Caco-2 (cell line): ENCODE measurements at regions not wholly inside any gene's neighbourhood (a gene's known extent, or its start where the extent isn't known, plus 50 kb on each side); places are given as distances from the start of the nearest gene placed in this dataset.
A peak's percentile ranks its signal among the peaks of the same experiment; 100 is the strongest.

ENCODE experiments used
- BruUV-seq: library from RNA; stranded (reverse); fragments of 400-500 nt; replicated peaks from 2 replicates; lab custom pipeline; 2021; lab: Mats Ljungman, UMichigan
- CTCF ChIA-PET: fragments of 300-600 bp; sonication (Branson Sonifier 250); formaldehyde crosslinking; loops from one replicate; lab custom pipeline; 2022; ENCODE audit warnings: antibody characterized with exemption; lab: Charles Lee
- POLR2A ChIA-PET: fragments of 300-600 bp; sonication (Branson Sonifier 250); formaldehyde crosslinking; loops from one replicate; lab custom pipeline; 2022; ENCODE audit warnings: antibody characterized with exemption; lab: Charles Lee
- DNase-seq, 2 experiments: peaks; one replicate each; pipeline versions ENCODE4 v3.0.0 to v3.0.0-alpha.2; 2020 to 2022
- H3K27me3 ChIP-seq: replicated peaks from 2 replicates; pipeline ENCODE4 v1.6.0; 2011; ENCODE audit warnings: low read length; ENCODE audit not compliant: control insufficient read depth, insufficient read depth
- H3K36me3 ChIP-seq: 2 replicates; pipeline ENCODE4 v1.5.1; 2011; ENCODE audit warnings: low read length; ENCODE audit not compliant: control insufficient read depth, insufficient read depth
- H3K4me1 ChIP-seq: fragments of 250-450 bp; sonication (Bioruptor Pico); 2 replicates; pipeline ENCODE4 v1.5.1; 2020; ENCODE audit warnings: mild to moderate bottlenecking
- H3K4me3 ChIP-seq: 2 replicates; pipeline ENCODE4 v1.5.1; 2011; ENCODE audit warnings: low read depth, mild to moderate bottlenecking, control low read depth, low read length
- H3K9me3 ChIP-seq: fragments of 250-450 bp; sonication (Bioruptor Pico); 2 replicates; pipeline ENCODE4 v1.5.1; 2020; ENCODE audit warnings: mild to moderate bottlenecking, moderate library complexity
- H3K27ac Mint-ChIP-seq: one replicate; pipeline ENCODE4 v1.8.0; 2022; ENCODE audit warnings: mixed read lengths; ENCODE audit not compliant: unreplicated experiment
- H3K27me3 Mint-ChIP-seq: one replicate; pipeline ENCODE4 v1.8.0; 2022; ENCODE audit warnings: mixed read lengths; ENCODE audit not compliant: insufficient read depth, unreplicated experiment
- H3K36me3 Mint-ChIP-seq: one replicate; pipeline ENCODE4 v1.8.0; 2022; ENCODE audit warnings: mild to moderate bottlenecking, mixed read lengths; ENCODE audit not compliant: insufficient read depth, unreplicated experiment
- H3K4me1 Mint-ChIP-seq: one replicate; pipeline ENCODE4 v1.8.0; 2022; ENCODE audit warnings: low read depth, mixed read lengths; ENCODE audit not compliant: unreplicated experiment
- H3K4me3 Mint-ChIP-seq: one replicate; pipeline ENCODE4 v1.8.0; 2022; ENCODE audit warnings: mild to moderate bottlenecking, moderate library complexity, mixed read lengths; ENCODE audit not compliant: unreplicated experiment
- H3K9me3 Mint-ChIP-seq: one replicate; pipeline ENCODE4 v1.8.0; 2022; ENCODE audit warnings: mixed read lengths; ENCODE audit not compliant: unreplicated experiment
- intact Hi-C: fragments of 100-400 bp; cut with micrococcal nuclease; formaldehyde crosslinking; loops from one replicate; pipeline ENCODE4 v1.10.0; 2022; ENCODE audit not compliant: unreplicated experiment
- TF ChIP-seq, protein P1 (sequence below), 2 experiments: fragments of 200-600 bp in 1 of 2; IDR thresholded peaks; 1 replicate in 1 of 2; 2 replicates in 1 of 2; pipeline versions ENCODE4 v1.5.1 to v1.8.0; 2011 to 2022; ENCODE audit warnings: antibody characterized with exemption in 1 of 2, control low read depth in 1 of 2, inconsistent platforms in 1 of 2, low read depth in 1 of 2, low read length in 1 of 2, mild to moderate bottlenecking in 1 of 2, moderate library complexity in 1 of 2; ENCODE audit not compliant: insufficient read depth in 1 of 2, severe bottlenecking in 1 of 2, unreplicated experiment in 1 of 2

DNA sequence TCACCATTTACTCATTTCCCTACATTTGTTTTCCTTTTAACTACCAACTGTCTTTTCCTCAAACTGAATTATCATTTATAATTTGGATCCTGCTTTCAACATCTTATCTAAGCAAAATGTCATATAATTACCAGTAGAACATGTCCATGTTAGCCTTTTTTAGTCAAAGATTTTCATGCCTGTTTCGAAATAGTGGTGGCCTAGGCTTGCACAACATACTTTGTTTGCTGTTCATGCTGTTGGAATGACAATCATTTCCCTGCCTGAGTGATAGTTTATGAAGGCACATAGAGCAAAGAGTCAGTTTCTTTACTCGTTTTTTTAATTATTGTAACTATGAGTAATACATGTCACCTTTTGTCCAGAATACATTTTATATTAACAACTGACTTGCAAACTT lies 144.3 kb upstream of the ANO3 start:
- Mint-ChIP-seq H3K4me3 (no peak overlapping the region), H3K36me3 (no peaks in the 10 kb centered on the region), H3K27ac (peak overlapping the region; percentile 74), H3K27me3 (no peaks in the 10 kb centered on the region), H3K9me3 (no peaks in the 10 kb centered on the region), H3K4me1 (peaks cover 6% of the 10 kb centered on the region)
- TF ChIP-seq, protein P1, sequence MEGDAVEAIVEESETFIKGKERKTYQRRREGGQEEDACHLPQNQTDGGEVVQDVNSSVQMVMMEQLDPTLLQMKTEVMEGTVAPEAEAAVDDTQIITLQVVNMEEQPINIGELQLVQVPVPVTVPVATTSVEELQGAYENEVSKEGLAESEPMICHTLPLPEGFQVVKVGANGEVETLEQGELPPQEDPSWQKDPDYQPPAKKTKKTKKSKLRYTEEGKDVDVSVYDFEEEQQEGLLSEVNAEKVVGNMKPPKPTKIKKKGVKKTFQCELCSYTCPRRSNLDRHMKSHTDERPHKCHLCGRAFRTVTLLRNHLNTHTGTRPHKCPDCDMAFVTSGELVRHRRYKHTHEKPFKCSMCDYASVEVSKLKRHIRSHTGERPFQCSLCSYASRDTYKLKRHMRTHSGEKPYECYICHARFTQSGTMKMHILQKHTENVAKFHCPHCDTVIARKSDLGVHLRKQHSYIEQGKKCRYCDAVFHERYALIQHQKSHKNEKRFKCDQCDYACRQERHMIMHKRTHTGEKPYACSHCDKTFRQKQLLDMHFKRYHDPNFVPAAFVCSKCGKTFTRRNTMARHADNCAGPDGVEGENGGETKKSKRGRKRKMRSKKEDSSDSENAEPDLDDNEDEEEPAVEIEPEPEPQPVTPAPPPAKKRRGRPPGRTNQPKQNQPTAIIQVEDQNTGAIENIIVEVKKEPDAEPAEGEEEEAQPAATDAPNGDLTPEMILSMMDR (IDR thresholded peaks at IDR 0.05; ENCODE audit: insufficient read depth in 1 of 2, low read depth in 1 of 2, low read length in 1 of 2, severe bottlenecking in 1 of 2, unreplicated experiment in 1 of 2), result no peak
- Histone ChIP-seq H3K27me3 (no peaks in the 10 kb centered on the region), H3K36me3 (no peaks in the 10 kb centered on the region), H3K4me3 (no peak overlapping the region), H3K9me3 (no peaks in the 10 kb centered on the region), H3K4me1 (peaks cover 20% of the 10 kb centered on the region)
- DNase-seq, result peak; percentile 47 to 66
- ChIA-PET CTCF (no interaction called here), POLR2A (interaction anchor here (0.5 kb wide), 1 partner anchor 110 kb away, joined by 6 read pairs; no protein-coding TSS in a partner anchor)
- BruUV-seq, result no TSS peak
- intact Hi-C loops, result loop anchor here (1.0 kb wide), 1 partner anchor 8 kb away; no protein-coding TSS in a partner anchor

DNA sequence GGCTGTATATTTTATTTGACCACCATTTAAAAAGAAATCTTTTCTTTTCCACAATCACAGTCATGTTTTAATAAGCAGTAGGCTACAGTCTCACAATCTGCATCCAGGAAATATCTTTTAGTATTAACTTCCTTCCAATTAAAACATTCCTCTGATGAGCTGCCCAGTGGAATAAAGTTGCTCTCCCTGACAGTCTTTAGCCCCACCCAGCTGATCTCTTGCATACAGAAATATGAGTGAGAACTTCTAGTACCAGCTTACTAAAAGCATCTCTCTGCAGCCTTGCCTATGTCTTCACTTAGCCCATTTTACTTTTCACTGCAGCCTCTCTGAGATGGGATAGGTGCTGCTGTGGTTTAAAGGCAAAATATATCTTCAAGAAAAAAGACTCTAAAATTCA lies 143.4 kb upstream of the ANO3 start:
- no peak for DNase-seq
- H3K4me1 ChIP-seq, result peaks cover 26% of the 10 kb centered on the region
- POLR2A ChIA-PET, result no interaction called here
- H3K27ac Mint-ChIP-seq, result peak overlapping the region; percentile 65
- H3K9me3 Mint-ChIP-seq, result no peaks in the 10 kb centered on the region
- H3K9me3 ChIP-seq, result no peaks in the 10 kb centered on the region
- no peak overlapping the region for H3K4me3 Mint-ChIP-seq
- H3K4me1 Mint-ChIP-seq, result peaks cover 6% of the 10 kb centered on the region
- no peaks in the 10 kb centered on the region for H3K27me3 Mint-ChIP-seq
- CTCF ChIA-PET, result no interaction called here
- no peak overlapping the region for H3K4me3 ChIP-seq
- no TSS peak for BruUV-seq
- intact Hi-C loops, result no loop called here
- H3K27me3 ChIP-seq, result no peaks in the 10 kb centered on the region
- H3K36me3 Mint-ChIP-seq, result no peaks in the 10 kb centered on the region
- TF ChIP-seq, protein P1 (IDR thresholded peaks at IDR 0.05; ENCODE audit: insufficient read depth in 1 of 2, low read depth in 1 of 2, low read length in 1 of 2, severe bottlenecking in 1 of 2, unreplicated experiment in 1 of 2), result no peak
- no peaks in the 10 kb centered on the region for H3K36me3 ChIP-seq

DNA sequence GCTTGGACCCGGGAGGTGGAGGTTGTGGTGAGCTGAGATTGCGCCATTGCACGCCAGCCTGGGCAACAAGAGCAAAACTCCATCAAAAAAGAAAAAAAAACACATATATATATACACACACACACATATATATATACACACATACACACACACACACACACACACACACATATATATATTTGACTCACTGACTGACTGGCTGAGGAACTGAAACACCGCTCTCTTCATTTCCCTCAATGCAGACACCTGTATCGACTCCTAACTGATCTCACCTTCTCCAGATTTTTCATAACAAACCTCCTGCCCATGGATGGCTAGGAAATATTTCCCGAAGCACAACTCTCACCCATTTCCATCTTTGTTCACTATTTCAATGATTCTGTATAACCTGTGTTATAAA lies 140.7 kb upstream of the ANO3 start:
- CTCF ChIA-PET, result no interaction called here
- no peak overlapping the region for H3K4me3 ChIP-seq
- no peaks in the 10 kb centered on the region for H3K27me3 Mint-ChIP-seq
- intact Hi-C loops, result no loop called here
- no peaks in the 10 kb centered on the region for H3K36me3 ChIP-seq
- no peak overlapping the region for H3K4me3 Mint-ChIP-seq
- H3K9me3 Mint-ChIP-seq, result no peaks in the 10 kb centered on the region
- H3K27me3 ChIP-seq, result no peaks in the 10 kb centered on the region
- no peak for DNase-seq
- H3K9me3 ChIP-seq, result no peaks in the 10 kb centered on the region
- H3K4me1 ChIP-seq, result peaks cover 51% of the 10 kb centered on the region
- H3K4me1 Mint-ChIP-seq, result peaks cover 26% of the 10 kb centered on the region
- no TSS peak for BruUV-seq
- H3K36me3 Mint-ChIP-seq, result no peaks in the 10 kb centered on the region
- POLR2A ChIA-PET, result no interaction called here
- TF ChIP-seq, protein P1 (IDR thresholded peaks at IDR 0.05; ENCODE audit: insufficient read depth in 1 of 2, low read depth in 1 of 2, low read length in 1 of 2, severe bottlenecking in 1 of 2, unreplicated experiment in 1 of 2), result no peak
- H3K27ac Mint-ChIP-seq, result no peak overlapping the region
